IMR-90 (cell line): ENCODE measurements at regions not wholly inside any gene's neighbourhood (a gene's known extent, or its start where the extent isn't known, plus 50 kb on each side); places are given as distances from the start of the nearest gene placed in this dataset.

Experiments used
- ATAC-seq: fragments of 200-7000 bp; cut with Tn5 transposase; 2 replicates; pipeline ENCODE4 v1.9.1; 2020; ENCODE audit warnings: low read depth, mild to moderate bottlenecking, moderate library complexity
- BruUV-seq: library from RNA; stranded (reverse); fragments of 400-500 nt; replicated peaks from 2 replicates; lab custom pipeline; 2021; lab: Mats Ljungman, UMichigan
- CTCF ChIA-PET: fragments of 300-600 bp; formaldehyde crosslinking; extraction: SDS; loops from one replicate; lab custom pipeline; 2021; ENCODE audit warnings: antibody characterized with exemption; lab: Yijun Ruan, JAX
- POLR2A ChIA-PET: fragments of 300-600 bp; sonication (Branson Sonifier 250); formaldehyde crosslinking; loops from one replicate; lab custom pipeline; 2022; ENCODE audit warnings: antibody characterized with exemption; ENCODE audit not compliant: unreplicated experiment; lab: Charles Lee
- DNase-seq: peaks from one replicate; pipeline ENCODE4 v3.0.0; 2013
- H2AFZ ChIP-seq: replicated peaks from 2 replicates; pipeline ENCODE3; 2013; ENCODE audit warnings: low read length, mild to moderate bottlenecking; ENCODE audit not compliant: poor library complexity
- H2AK5ac ChIP-seq: 2 replicates; pipeline ENCODE4 v1.6.1; 2013; ENCODE audit warnings: low read depth, low read length, inconsistent platforms
- H2AK9ac ChIP-seq: replicated peaks from 2 replicates; pipeline ENCODE3; 2013; ENCODE audit warnings: mild to moderate bottlenecking, low read depth, low read length, moderate library complexity; ENCODE audit not compliant: poor library complexity
- H2BK120ac ChIP-seq: 2 replicates; pipeline ENCODE4 v1.6.1; 2013; ENCODE audit warnings: low read depth, low read length, inconsistent platforms
- H2BK15ac ChIP-seq: 3 replicates; pipeline ENCODE4 v1.6.1; 2013; ENCODE audit warnings: low read depth, low read length, inconsistent platforms
- H2BK20ac ChIP-seq: 2 replicates; pipeline ENCODE4 v1.6.1; 2013; ENCODE audit warnings: low read depth, mild to moderate bottlenecking, inconsistent platforms, low read length, moderate library complexity
- H2BK5ac ChIP-seq: 2 replicates; pipeline ENCODE4 v1.6.1; 2013; ENCODE audit warnings: mild to moderate bottlenecking, low read depth, low read length, inconsistent platforms; ENCODE audit not compliant: poor library complexity, severe bottlenecking
- H3K14ac ChIP-seq: replicated peaks from 2 replicates; pipeline ENCODE4 v1.6.1; 2013; ENCODE audit warnings: low read depth, low read length, inconsistent platforms
- H3K18ac ChIP-seq: 2 replicates; pipeline ENCODE4 v1.6.1; 2013; ENCODE audit warnings: low read depth, low read length, control low read depth
- H3K23ac ChIP-seq: 2 replicates; pipeline ENCODE4 v1.6.1; 2013; ENCODE audit warnings: low read depth, low read length, inconsistent platforms
- H3K27ac ChIP-seq: 2 replicates; pipeline ENCODE4 v1.5.1; 2013; ENCODE audit warnings: mild to moderate bottlenecking, control low read depth, low read length; ENCODE audit not compliant: insufficient read depth
- H3K27me3 ChIP-seq: 2 replicates; pipeline ENCODE4 v1.6.1; 2013; ENCODE audit warnings: low read length; ENCODE audit not compliant: control insufficient read depth, insufficient read depth
- H3K36me3 ChIP-seq: 2 replicates; pipeline ENCODE4 v1.6.1; 2013; ENCODE audit warnings: low read length, mixed read lengths; ENCODE audit not compliant: control insufficient read depth, insufficient read depth
- H3K4ac ChIP-seq: 2 replicates; pipeline ENCODE4 v1.6.1; 2013; ENCODE audit warnings: low read depth, low read length, inconsistent platforms
- H3K4me1 ChIP-seq: 2 replicates; pipeline ENCODE4 v1.6.1; 2013; ENCODE audit warnings: low read length, mixed read lengths; ENCODE audit not compliant: control insufficient read depth, insufficient read depth
- H3K4me2 ChIP-seq: 2 replicates; pipeline ENCODE4 v1.6.1; 2013; ENCODE audit warnings: low read depth, mild to moderate bottlenecking, control low read depth, low read length, moderate library complexity
- H3K4me3 ChIP-seq: 2 replicates; pipeline ENCODE4 v1.5.1; 2013; ENCODE audit warnings: low read depth, mild to moderate bottlenecking, control low read depth, low read length, moderate library complexity; ENCODE audit not compliant: insufficient read depth
- H3K56ac ChIP-seq: 2 replicates; pipeline ENCODE4 v1.6.1; 2013; ENCODE audit warnings: low read length, inconsistent platforms; ENCODE audit not compliant: insufficient read depth; ENCODE audit errors: extremely low read depth
- H3K79me1 ChIP-seq, 2 experiments: 2 replicates each; pipeline ENCODE4 v1.6.1; 2013; ENCODE audit warnings: low read length in 2 of 2, inconsistent platforms in 1 of 2, low read depth in 1 of 2
- H3K9ac ChIP-seq: 2 replicates; pipeline ENCODE4 v1.6.1; 2013; ENCODE audit warnings: low read depth, low read length, control low read depth
- H3K9me1 ChIP-seq: 2 replicates; pipeline ENCODE4 v1.6.1; 2013; ENCODE audit warnings: low read length, inconsistent platforms; ENCODE audit not compliant: insufficient read depth
- H3K9me3 ChIP-seq: 2 replicates; pipeline ENCODE4 v1.6.1; 2013; ENCODE audit warnings: low read length; ENCODE audit not compliant: control insufficient read depth, insufficient read depth
- H4K20me1 ChIP-seq: 2 replicates; pipeline ENCODE4 v1.6.1; 2013; ENCODE audit warnings: low read length, inconsistent platforms; ENCODE audit not compliant: insufficient read depth
- H4K5ac ChIP-seq: 2 replicates; pipeline ENCODE4 v1.6.1; 2013; ENCODE audit warnings: mild to moderate bottlenecking, low read depth, low read length, control low read depth
- H4K8ac ChIP-seq, 2 experiments: 2 replicates each; pipeline ENCODE4 v1.6.1; 2013; ENCODE audit warnings: low read depth in 2 of 2, low read length in 2 of 2, control low read depth in 1 of 2, inconsistent platforms in 1 of 2
- H4K91ac ChIP-seq: 2 replicates; pipeline ENCODE4 v1.6.1; 2013; ENCODE audit warnings: low read depth, low read length, inconsistent platforms; ENCODE audit not compliant: insufficient read depth
- BHLHE40 ChIP-seq: fragments of 150-350 bp; IDR thresholded peaks from 2 replicates; pipeline ENCODE4 v1.6.1; 2016; ENCODE audit warnings: mild to moderate bottlenecking, low read depth, low read length
- CEBPB ChIP-seq: IDR thresholded peaks from 2 replicates; pipeline ENCODE4 v1.6.1; 2012; ENCODE audit warnings: low read depth, low read length, improper control_type of control experiment
- CHD1 ChIP-seq: IDR thresholded peaks from 2 replicates; pipeline ENCODE4 v1.6.1; 2012; ENCODE audit warnings: low read depth, low read length, improper control_type of control experiment
- CTCF ChIP-seq: conservative IDR thresholded peaks from 2 replicates; pipeline ENCODE4 v1.5.1; 2012; ENCODE audit warnings: mild to moderate bottlenecking, low read depth, low read length, improper control_type of control experiment
- ELK1 ChIP-seq: fragments of 150-350 bp; IDR thresholded peaks from 2 replicates; pipeline ENCODE4 v1.6.1; 2016; ENCODE audit warnings: low read depth, mild to moderate bottlenecking, low read length, moderate library complexity, borderline replicate concordance
- FOS ChIP-seq: fragments of 150-350 bp; IDR thresholded peaks from 2 replicates; pipeline ENCODE4 v1.6.1; 2016; ENCODE audit warnings: low read depth, low read length
- MAFK ChIP-seq: IDR thresholded peaks from 2 replicates; pipeline ENCODE4 v1.6.1; 2012; ENCODE audit warnings: low read depth, low read length, improper control_type of control experiment
- MAZ ChIP-seq: IDR thresholded peaks from 2 replicates; pipeline ENCODE4 v1.6.1; 2012; ENCODE audit warnings: low read depth, mild to moderate bottlenecking, low read length, improper control_type of control experiment, moderate library complexity, borderline replicate concordance
- MXI1 ChIP-seq: IDR thresholded peaks from 2 replicates; pipeline ENCODE4 v1.6.1; 2012; ENCODE audit warnings: low read depth, mild to moderate bottlenecking, low read length, moderate library complexity, borderline replicate concordance
- NFE2L2 ChIP-seq: fragments of 150-350 bp; IDR thresholded peaks from 2 replicates; pipeline ENCODE4 v1.6.1; 2016; ENCODE audit warnings: low read depth, mild to moderate bottlenecking, low read length
- POLR2A ChIP-seq: IDR thresholded peaks from 2 replicates; pipeline ENCODE4 v1.6.1; 2012; ENCODE audit warnings: mild to moderate bottlenecking, low read depth, low read length
- RAD21 ChIP-seq: IDR thresholded peaks from 2 replicates; pipeline ENCODE4 v1.6.1; 2012; ENCODE audit warnings: low read length, improper control_type of control experiment
- RCOR1 ChIP-seq: IDR thresholded peaks from 2 replicates; pipeline ENCODE4 v1.6.1; 2012; ENCODE audit warnings: mild to moderate bottlenecking, low read length, improper control_type of control experiment; ENCODE audit not compliant: insufficient replicate concordance
- RFX5 ChIP-seq: IDR thresholded peaks from 2 replicates; pipeline ENCODE4 v1.8.0; 2012; ENCODE audit warnings: low read depth, mild to moderate bottlenecking, low read length, moderate library complexity
- SMC3 ChIP-seq: fragments of 150-350 bp; IDR thresholded peaks from 2 replicates; pipeline ENCODE4 v1.6.1; 2016; ENCODE audit warnings: low read depth, mild to moderate bottlenecking, antibody characterized with exemption, low read length, moderate library complexity
- USF2 ChIP-seq: fragments of 150-350 bp; IDR thresholded peaks from 2 replicates; pipeline ENCODE4 v1.6.1; 2017; ENCODE audit warnings: mild to moderate bottlenecking, antibody characterized with exemption, low read length, low read depth
- WGBS, 2 experiments: methylation state at CpG; one replicate each; pipeline versions ENCODE4 v1.1.5 to v1.1.7; 2013; ENCODE audit warnings: missing lambda C conversion rate in 2 of 2; ENCODE audit not compliant: insufficient read length in 1 of 2; ENCODE audit errors: extremely low coverage in 2 of 2; 5-methylcytosine and 5-hydroxymethylcytosine counted together
- dilution Hi-C: fragments of 300-500 bp; cut with HindIII; formaldehyde crosslinking; loops from one replicate; pipeline ENCODE4 v1.14.3; 2018; ENCODE audit warnings: low sequenced_read_pairs; ENCODE audit not compliant: unreplicated experiment
- in situ Hi-C: fragments of 300-500 bp; cut with MboI; formaldehyde crosslinking; loops from 3 replicates; pipeline ENCODE4 v1.14.3; 2019; ENCODE audit warnings: low sequenced_read_pairs, inconsistent platforms, mixed read lengths
- intact Hi-C: fragments of 100-400 bp; cut with micrococcal nuclease; formaldehyde crosslinking; loops from 2 replicates; pipeline ENCODE4 v1.10.0; 2022

GRCh38 chr13:58476206-58476918 is 844.8 kb downstream of the PCDH17 start:
- Histone ChIP-seq H3K4ac (no peak overlapping the region), H3K4me1 (no peaks in the 10 kb centered on the region), H2BK15ac (no peak overlapping the region), H3K4me3 (no peak overlapping the region), H4K5ac (no peak overlapping the region), H4K91ac (no peak overlapping the region), H4K8ac (no peak overlapping the region), H2BK20ac (no peak overlapping the region), H3K9ac (no peak overlapping the region), H3K9me3 (peaks cover 1% of the 10 kb centered on the region; the same call in 1 of the 2 replicates), H3K27me3 (no peaks in the 10 kb centered on the region), H3K79me1 (no peaks in the 10 kb centered on the region), H3K27ac (no peak overlapping the region), H3K18ac (no peak overlapping the region), H2BK5ac (no peak overlapping the region), H3K36me3 (no peaks in the 10 kb centered on the region), H3K23ac (no peak overlapping the region), H3K9me1 (no peaks in the 10 kb centered on the region), H4K20me1 (no peaks in the 10 kb centered on the region), H3K4me2 (no peak overlapping the region), H2AK5ac (no peak overlapping the region), H2AK9ac (no peak overlapping the region), H3K14ac (no peak overlapping the region), H2BK120ac (no peak overlapping the region), H2AFZ (no peak overlapping the region), H3K56ac (no peak overlapping the region)
- BruUV-seq = no TSS peak
- ChIA-PET POLR2A (no interaction called here), CTCF (interaction anchor here (0.5 kb wide), 1 partner anchor 388 kb away, joined by 4 read pairs; no protein-coding TSS in a partner anchor)
- ATAC-seq (no peak), DNase-seq (no peak)
- in situ Hi-C loops = no loop called here
- intact Hi-C loops = no loop called here
- TF ChIP-seq FOS (no peak), MAFK (no peak), MAZ (no peak), RCOR1 (no peak), CTCF (no peak), RAD21 (no peak), POLR2A (no peak), NFE2L2 (no peak), CEBPB (no peak), ELK1 (no peak), BHLHE40 (no peak), MXI1 (no peak), CHD1 (no peak), USF2 (no peak), SMC3 (no peak), RFX5 (no peak)
- dilution Hi-C loops = no loop called here
- no CpG with 5 or more reads among the region's 6 CpGs for WGBS, 2 experiments
